ENCODE measurements at regions not wholly inside any gene's neighbourhood (a gene's known extent, or its start where the extent isn't known, plus 50 kb on each side); places are given as distances from the start of the nearest gene placed in this dataset.

DNA sequence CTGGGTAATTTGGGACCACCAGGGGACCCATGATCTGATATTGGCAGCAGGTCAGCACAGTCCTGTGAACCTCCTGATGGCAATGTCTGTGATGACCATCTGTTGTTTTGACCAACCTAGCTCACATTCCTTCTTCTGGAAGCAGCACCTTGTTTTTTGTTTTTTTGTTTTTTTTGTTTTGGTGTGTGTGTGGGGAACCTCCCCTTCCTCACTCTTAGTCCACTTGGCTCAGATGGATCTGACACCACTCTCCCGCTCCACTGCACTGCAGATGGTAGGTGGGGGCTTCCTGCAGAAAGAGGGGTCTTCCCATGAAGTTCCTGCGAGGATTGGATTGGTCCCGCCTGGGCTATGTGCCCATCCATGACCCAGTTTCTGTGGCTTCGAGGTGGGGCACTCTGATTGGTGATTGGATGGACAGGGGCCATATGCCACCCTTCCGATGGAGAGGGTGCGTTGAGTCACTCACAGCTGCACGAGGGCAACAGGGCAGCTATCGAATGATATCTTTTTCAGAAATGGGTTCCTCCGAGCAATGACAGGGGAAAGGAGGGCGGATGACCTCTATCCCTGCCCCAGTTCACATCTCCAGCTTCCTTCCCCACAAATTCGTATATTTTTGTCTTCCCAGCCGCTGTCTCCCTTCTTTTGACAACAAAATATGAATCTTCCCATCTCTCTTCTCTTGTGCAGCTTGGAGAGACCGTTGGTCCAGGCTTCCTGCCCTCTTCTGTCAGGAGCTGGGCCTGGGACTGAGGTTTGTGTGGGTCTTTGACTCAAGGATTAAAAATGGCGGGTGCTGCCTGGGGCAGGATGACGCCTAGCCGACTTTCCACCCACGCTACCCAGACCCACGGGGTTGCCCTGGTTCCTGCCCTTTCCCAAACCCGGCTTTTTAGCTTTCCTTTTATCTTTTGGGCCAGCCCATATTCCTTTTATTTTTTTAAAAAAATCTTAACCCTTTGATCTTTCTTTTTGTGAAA is 132.1 kb upstream of the KCNG1 start:
- ATAC-seq (ENCODE audit: low read depth in 2 of 2) (no peak), DNase-seq (no peak)
- Histone ChIP-seq H3K4me3 (ENCODE audit: low read depth, low read length) (no peak overlapping the region), H3K27ac (ENCODE audit: insufficient read depth, low read length, poor library complexity, severe bottlenecking) (no peak overlapping the region), H3K27me3 (ENCODE audit: control insufficient read depth, insufficient read depth, low read length) (no peaks in the 10 kb centered on the region), H3K36me3 (ENCODE audit: control insufficient read depth, insufficient read depth, low read length) (no peaks in the 10 kb centered on the region), H3K9me3 (ENCODE audit: control insufficient read depth in 2 of 2, low read length in 2 of 2) (no peaks in the 10 kb centered on the region), H3K4me1 (ENCODE audit: control insufficient read depth, insufficient read depth, low read length, poor library complexity, severe bottlenecking) (no peaks in the 10 kb centered on the region)
- no peaks in the 10 kb centered on the region for H3K36me3 Mint-ChIP-seq
- no peaks in the 10 kb centered on the region for H3K4me1 Mint-ChIP-seq
- peaks cover 11% of the 10 kb centered on the region for H3K27me3 Mint-ChIP-seq
- no peak overlapping the region for H3K4me3 Mint-ChIP-seq
- H3K27ac Mint-ChIP-seq: no peak overlapping the region
- H3K9me3 Mint-ChIP-seq: no peaks in the 10 kb centered on the region

DNA sequence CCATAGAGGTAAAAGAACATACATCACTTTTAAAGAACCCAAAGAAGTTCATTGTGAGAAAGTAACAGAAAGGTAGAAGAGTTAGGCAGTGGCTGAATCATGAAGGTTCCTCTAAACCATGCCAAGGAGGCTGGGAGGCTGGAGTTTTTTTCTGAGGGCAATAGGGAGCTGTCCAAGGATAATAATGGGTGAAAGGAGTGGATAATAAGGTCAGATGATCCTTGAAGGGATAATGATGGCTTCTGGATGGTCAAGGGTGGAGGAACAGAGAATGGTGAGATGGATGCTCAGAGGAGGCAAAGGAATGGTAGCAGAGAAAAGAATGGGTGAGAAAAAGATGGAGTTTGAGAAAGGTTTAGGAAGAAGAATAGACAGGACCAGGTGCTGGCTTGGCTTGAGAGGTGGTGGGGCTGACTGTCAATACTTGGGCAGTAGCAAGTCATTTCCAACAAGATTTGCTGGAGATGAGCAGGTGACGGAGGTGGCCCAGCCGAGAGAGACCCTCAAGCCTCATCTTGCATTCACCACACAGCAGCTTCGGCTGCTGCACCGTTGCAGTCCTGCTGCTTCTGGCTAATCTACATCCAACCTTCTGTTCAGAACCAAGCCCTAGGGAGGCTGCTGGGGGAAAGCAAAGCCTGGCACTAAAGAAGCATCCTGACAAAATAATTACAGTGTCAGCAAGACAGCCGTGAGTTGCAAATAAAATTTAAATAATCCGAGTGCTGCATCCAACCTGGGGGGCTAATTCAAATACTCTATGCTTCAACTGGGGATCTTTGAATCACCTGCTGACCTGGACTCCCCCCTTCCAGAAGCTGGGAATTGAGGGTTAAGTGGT is 131.2 kb upstream of the KCNG1 start:
- no peaks in the 10 kb centered on the region for H3K36me3 Mint-ChIP-seq
- Histone ChIP-seq H3K4me3 (ENCODE audit: low read depth, low read length) (no peak overlapping the region), H3K9me3 (ENCODE audit: control insufficient read depth in 2 of 2, low read length in 2 of 2) (no peaks in the 10 kb centered on the region), H3K4me1 (ENCODE audit: control insufficient read depth, insufficient read depth, low read length, poor library complexity, severe bottlenecking) (no peaks in the 10 kb centered on the region), H3K36me3 (ENCODE audit: control insufficient read depth, insufficient read depth, low read length) (no peaks in the 10 kb centered on the region), H3K27ac (ENCODE audit: insufficient read depth, low read length, poor library complexity, severe bottlenecking) (no peak overlapping the region), H3K27me3 (ENCODE audit: control insufficient read depth, insufficient read depth, low read length) (no peaks in the 10 kb centered on the region)
- H3K27ac Mint-ChIP-seq: no peak overlapping the region
- no peak for ATAC-seq (ENCODE audit: low read depth in 2 of 2)
- no peaks in the 10 kb centered on the region for H3K9me3 Mint-ChIP-seq
- no peaks in the 10 kb centered on the region for H3K4me1 Mint-ChIP-seq
- no peak for DNase-seq
- peaks cover 11% of the 10 kb centered on the region for H3K27me3 Mint-ChIP-seq
- H3K4me3 Mint-ChIP-seq: no peak overlapping the region

DNA sequence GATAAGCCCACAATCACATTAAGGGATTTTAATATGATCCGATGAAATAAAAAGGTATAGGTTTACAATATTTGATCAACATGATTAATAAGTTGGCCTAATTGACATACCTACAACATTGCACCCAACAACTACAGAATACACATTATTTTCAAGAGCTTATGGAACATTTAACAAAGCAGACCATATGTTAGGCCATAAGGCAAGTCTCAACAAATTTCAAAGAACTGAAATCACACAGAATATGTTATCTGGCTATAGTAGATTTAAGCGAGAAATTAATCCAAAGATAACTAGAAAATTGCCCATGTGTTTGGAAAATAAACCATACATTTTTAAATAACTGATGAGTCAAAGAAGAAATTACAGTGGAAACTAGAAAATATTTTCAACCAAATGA is 126.0 kb upstream of the KCNG1 start:
- H3K27me3 Mint-ChIP-seq: peaks cover 18% of the 10 kb centered on the region
- ATAC-seq (ENCODE audit: low read depth in 2 of 2) (no peak), DNase-seq (no peak)
- no peak overlapping the region for H3K4me3 Mint-ChIP-seq
- Histone ChIP-seq H3K27ac (ENCODE audit: insufficient read depth, low read length, poor library complexity, severe bottlenecking) (no peak overlapping the region), H3K4me1 (ENCODE audit: control insufficient read depth, insufficient read depth, low read length, poor library complexity, severe bottlenecking) (no peaks in the 10 kb centered on the region), H3K4me3 (ENCODE audit: low read depth, low read length) (no peak overlapping the region), H3K36me3 (ENCODE audit: control insufficient read depth, insufficient read depth, low read length) (no peaks in the 10 kb centered on the region), H3K27me3 (ENCODE audit: control insufficient read depth, insufficient read depth, low read length) (peaks cover 14% of the 10 kb centered on the region), H3K9me3 (ENCODE audit: control insufficient read depth in 2 of 2, low read length in 2 of 2) (peaks cover 0 to 10% of the 10 kb centered on the region in 2 experiments)
- H3K4me1 Mint-ChIP-seq: no peaks in the 10 kb centered on the region
- H3K27ac Mint-ChIP-seq: no peak overlapping the region
- peaks cover 0 to 8% (median 3%) of the 10 kb centered on the region in 7 donors for H3K9me3 Mint-ChIP-seq
- H3K36me3 Mint-ChIP-seq: no peaks in the 10 kb centered on the region

DNA sequence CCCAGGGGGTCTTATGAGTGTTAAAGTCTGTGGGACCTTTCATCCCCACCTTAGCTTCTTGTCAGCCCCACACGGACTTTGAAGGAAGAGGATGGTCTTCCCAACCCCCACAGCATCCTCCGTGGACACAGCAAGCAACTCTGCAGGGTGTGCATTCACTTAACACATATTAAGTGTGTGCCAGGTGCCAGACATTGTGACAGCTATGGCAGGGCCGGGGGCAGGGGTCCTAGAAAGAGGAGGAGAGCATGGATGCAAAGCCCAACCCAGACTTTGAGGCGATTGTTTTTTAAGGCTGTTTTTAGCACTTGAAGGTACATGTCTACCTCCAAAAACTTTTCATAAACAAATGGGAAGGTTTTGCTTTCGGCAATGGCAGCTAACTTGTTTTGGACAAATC is 121.6 kb upstream of the KCNG1 start:
- Mint-ChIP-seq H3K9me3 (peaks cover 0 to 8% (median 3%) of the 10 kb centered on the region in 7 donors), H3K4me3 (no peak overlapping the region), H3K4me1 (no peaks in the 10 kb centered on the region), H3K27me3 (peaks cover 36% of the 10 kb centered on the region), H3K27ac (no peak overlapping the region), H3K36me3 (no peaks in the 10 kb centered on the region)
- Histone ChIP-seq H3K36me3 (ENCODE audit: control insufficient read depth, insufficient read depth, low read length) (no peaks in the 10 kb centered on the region), H3K4me3 (ENCODE audit: low read depth, low read length) (no peak overlapping the region), H3K9me3 (ENCODE audit: control insufficient read depth in 2 of 2, low read length in 2 of 2) (peaks cover 0 to 10% of the 10 kb centered on the region in 2 experiments), H3K4me1 (ENCODE audit: control insufficient read depth, insufficient read depth, low read length, poor library complexity, severe bottlenecking) (no peaks in the 10 kb centered on the region), H3K27ac (ENCODE audit: insufficient read depth, low read length, poor library complexity, severe bottlenecking) (no peak overlapping the region), H3K27me3 (ENCODE audit: control insufficient read depth, insufficient read depth, low read length) (peaks cover 19% of the 10 kb centered on the region)
- DNase-seq: no peak
- no peak for ATAC-seq (ENCODE audit: low read depth in 2 of 2)

DNA sequence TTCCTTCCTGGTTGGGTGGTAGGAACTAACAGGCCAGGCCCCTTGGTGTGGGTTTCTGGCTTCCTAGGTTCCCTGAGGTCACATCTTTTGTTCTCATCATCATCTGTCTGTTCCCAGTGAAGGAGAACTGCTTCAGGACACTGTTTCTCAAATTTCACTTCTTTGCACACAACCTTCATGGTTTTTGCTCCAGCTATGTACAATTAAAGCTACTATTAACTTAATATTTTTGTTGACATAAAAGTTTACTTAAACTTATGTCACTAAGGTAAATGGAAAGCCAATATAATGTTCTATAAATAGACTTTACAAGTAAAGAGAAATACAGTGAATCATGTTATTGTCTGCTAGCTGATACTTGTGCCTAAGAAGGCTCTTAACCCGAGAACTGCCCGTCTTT is 120.7 kb upstream of the KCNG1 start:
- H3K9me3 ChIP-seq (ENCODE audit: control insufficient read depth in 2 of 2, low read length in 2 of 2): peaks cover 0 to 10% of the 10 kb centered on the region in 2 experiments
- Mint-ChIP-seq H3K27ac (no peak overlapping the region), H3K27me3 (peaks cover 36% of the 10 kb centered on the region), H3K4me3 (no peak overlapping the region), H3K36me3 (no peaks in the 10 kb centered on the region), H3K4me1 (no peaks in the 10 kb centered on the region), H3K9me3 (peaks cover 0 to 8% (median 3%) of the 10 kb centered on the region in 7 donors)
- peaks cover 19% of the 10 kb centered on the region for H3K27me3 ChIP-seq (ENCODE audit: control insufficient read depth, insufficient read depth, low read length)
- DNase-seq (no peak), ATAC-seq (ENCODE audit: low read depth in 2 of 2) (no peak)
- H3K4me1 ChIP-seq (ENCODE audit: control insufficient read depth, insufficient read depth, low read length, poor library complexity, severe bottlenecking): no peaks in the 10 kb centered on the region
- H3K4me3 ChIP-seq (ENCODE audit: low read depth, low read length): no peak overlapping the region
- no peaks in the 10 kb centered on the region for H3K36me3 ChIP-seq (ENCODE audit: control insufficient read depth, insufficient read depth, low read length)
- no peak overlapping the region for H3K27ac ChIP-seq (ENCODE audit: insufficient read depth, low read length, poor library complexity, severe bottlenecking)

DNA sequence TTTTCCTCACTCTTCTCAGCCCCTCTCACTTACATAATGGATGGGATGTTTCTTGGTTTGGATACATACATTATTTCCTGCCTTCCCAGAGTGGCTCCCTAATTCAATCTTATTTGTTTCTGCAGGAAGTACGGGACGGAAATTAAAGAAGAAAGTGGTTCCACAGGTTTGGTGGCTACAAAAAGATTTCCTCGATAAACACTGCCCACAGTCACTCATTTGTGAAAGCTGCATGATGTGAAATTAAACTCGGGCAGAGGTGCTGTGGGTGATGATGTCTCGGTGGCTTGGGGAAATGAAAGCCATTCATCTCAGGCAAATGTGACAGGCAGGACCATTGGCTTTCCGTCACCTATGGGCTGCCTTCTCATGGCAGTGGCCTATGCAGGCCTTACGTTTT is 119.5 kb upstream of the KCNG1 start:
- Mint-ChIP-seq H3K36me3 (no peaks in the 10 kb centered on the region), H3K9me3 (peaks cover 0 to 8% (median 2%) of the 10 kb centered on the region in 7 donors), H3K4me1 (no peaks in the 10 kb centered on the region), H3K27me3 (peaks cover 29% of the 10 kb centered on the region), H3K4me3 (no peak overlapping the region), H3K27ac (no peak overlapping the region)
- ATAC-seq (ENCODE audit: low read depth in 2 of 2) (no peak), DNase-seq (no peak)
- Histone ChIP-seq H3K27me3 (ENCODE audit: control insufficient read depth, insufficient read depth, low read length) (peaks cover 18% of the 10 kb centered on the region), H3K4me1 (ENCODE audit: control insufficient read depth, insufficient read depth, low read length, poor library complexity, severe bottlenecking) (no peaks in the 10 kb centered on the region), H3K27ac (ENCODE audit: insufficient read depth, low read length, poor library complexity, severe bottlenecking) (no peak overlapping the region), H3K9me3 (ENCODE audit: control insufficient read depth in 2 of 2, low read length in 2 of 2) (peaks cover 0 to 10% of the 10 kb centered on the region in 2 experiments), H3K4me3 (ENCODE audit: low read depth, low read length) (no peak overlapping the region), H3K36me3 (ENCODE audit: control insufficient read depth, insufficient read depth, low read length) (no peaks in the 10 kb centered on the region)

DNA sequence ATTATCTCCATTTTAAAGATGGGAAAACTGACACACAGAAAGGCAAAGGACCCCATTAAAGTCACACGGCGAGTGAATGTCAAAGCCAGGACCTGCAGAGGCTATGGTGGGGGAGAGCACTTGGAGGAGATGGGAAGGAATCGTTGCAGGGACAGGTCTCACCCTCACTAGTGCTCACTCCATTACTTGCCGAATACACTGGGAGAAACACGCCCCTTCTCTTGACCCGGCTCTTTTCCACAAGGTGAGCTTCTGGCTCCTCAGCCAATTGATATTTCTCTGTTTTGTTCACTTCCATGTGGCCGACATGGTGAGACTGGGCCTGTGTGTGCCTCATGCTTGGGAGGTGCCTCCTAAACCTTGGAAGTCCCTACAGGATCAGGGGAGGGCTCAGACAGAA is 117.8 kb upstream of the KCNG1 start:
- DNase-seq: no peak
- H3K27me3 Mint-ChIP-seq: peaks cover 31% of the 10 kb centered on the region

More for the DNA sequence above, 117.8 kb upstream of the KCNG1 start:
- H3K4me1 Mint-ChIP-seq: peaks cover 0 to 4% (median 0%) of the 10 kb centered on the region in 4 donors
- H3K4me3 Mint-ChIP-seq: no peak overlapping the region
- Histone ChIP-seq H3K27me3 (ENCODE audit: control insufficient read depth, insufficient read depth, low read length) (peaks cover 12% of the 10 kb centered on the region), H3K9me3 (ENCODE audit: control insufficient read depth in 2 of 2, low read length in 2 of 2) (peaks cover 0 to 7% of the 10 kb centered on the region in 2 experiments), H3K36me3 (ENCODE audit: control insufficient read depth, insufficient read depth, low read length) (no peaks in the 10 kb centered on the region), H3K4me1 (ENCODE audit: control insufficient read depth, insufficient read depth, low read length, poor library complexity, severe bottlenecking) (no peaks in the 10 kb centered on the region), H3K27ac (ENCODE audit: insufficient read depth, low read length, poor library complexity, severe bottlenecking) (no peak overlapping the region), H3K4me3 (ENCODE audit: low read depth, low read length) (no peak overlapping the region)
- H3K9me3 Mint-ChIP-seq: peaks cover 0 to 1% (median 0%) of the 10 kb centered on the region in 7 donors
- H3K27ac Mint-ChIP-seq: peak overlapping the region in 1 of 3 donors; percentile 35
- no peaks in the 10 kb centered on the region for H3K36me3 Mint-ChIP-seq
- ATAC-seq (ENCODE audit: low read depth in 2 of 2): no peak

Data from CD4-positive, CD25-positive, alpha-beta regulatory T cell (primary cell).